HepG2 (cell line): ENCODE measurements at regions not wholly inside any gene's neighbourhood (a gene's known extent, or its start where the extent isn't known, plus 50 kb on each side); places are given as distances from the start of the nearest gene placed in this dataset.

Experiments used
- ATAC-seq: fragments of 200-7000 bp; cut with Tn5 transposase; 3 replicates; pipeline ENCODE4 v1.9.1; 2020; ENCODE audit warnings: mild to moderate bottlenecking, moderate library complexity
- BruUV-seq: library from RNA; stranded (reverse); fragments of 400-500 nt; replicated peaks from 2 replicates; lab custom pipeline; 2021; lab: Mats Ljungman, UMichigan
- CTCF ChIA-PET: fragments of 300-600 bp; formaldehyde crosslinking; extraction: SDS; loops from one replicate; lab custom pipeline; 2021; ENCODE audit warnings: low total read pairs, inconsistent platforms, low intra/inter-chr PET ratio; lab: Yijun Ruan, JAX
- POLR2A ChIA-PET: fragments of 350-600 bp; sonication (Branson Sonifier 250); formaldehyde crosslinking; loops from one replicate; lab custom pipeline; 2020; ENCODE audit warnings: antibody characterized with exemption, inconsistent platforms; lab: Yijun Ruan, JAX
- DNase-seq: peaks from one replicate; pipeline ENCODE4 v3.0.0-alpha.2; 2015; ENCODE audit warnings: low spot score
- FAIRE-seq: peaks from 3 replicates; lab custom pipeline; 2011; peaks lifted over from hg19 to GRCh38; lab: Jason Lieb, UNC
- H2AFZ ChIP-seq: one replicate; pipeline ENCODE4 v1.6.1; 2011; ENCODE audit warnings: low read length, inconsistent platforms
- H3K27ac ChIP-seq: fragments of 300-600 bp; 3 replicates; pipeline ENCODE4 v1.8.0; 2011; ENCODE audit warnings: mixed run types, mild to moderate bottlenecking, mixed read lengths, low read length, inconsistent platforms; ENCODE audit not compliant: insufficient read depth; ENCODE audit errors: extremely low read length
- H3K27me3 ChIP-seq, 2 experiments: fragments of 200-600 bp in 1 of 2; 2 replicates in 1 of 2; 3 replicates in 1 of 2; pipeline versions ENCODE4 v1.6.0 to v1.8.0; 2011; ENCODE audit warnings: low read length in 2 of 2, mild to moderate bottlenecking in 2 of 2, moderate library complexity in 2 of 2, inconsistent platforms in 1 of 2; ENCODE audit not compliant: insufficient read depth in 2 of 2, control insufficient read depth in 1 of 2
- H3K36me3 ChIP-seq, 2 experiments: fragments of 200-600 bp in 1 of 2; replicated peaks in 1 of 2; 2 replicates in 1 of 2; 3 replicates in 1 of 2; pipeline versions ENCODE4 v1.5.1 to v1.8.0; 2011; ENCODE audit warnings: low read length in 2 of 2, inconsistent platforms in 1 of 2; ENCODE audit not compliant: insufficient read depth in 2 of 2, control insufficient read depth in 1 of 2
- H3K4me1 ChIP-seq: 2 replicates; pipeline ENCODE4 v1.5.1; 2012; ENCODE audit warnings: low read length, inconsistent platforms; ENCODE audit not compliant: insufficient read depth
- H3K4me2 ChIP-seq: 2 replicates; pipeline ENCODE4 v1.6.0; 2011; ENCODE audit warnings: low read depth, low read length, inconsistent platforms
- H3K4me3 ChIP-seq, 3 experiments: fragments of 200-600 bp in 1 of 3; sonication (generic), shearing (Covaris generic) in 1 of 3; replicated peaks in 1 of 3; 2 replicates each; pipeline ENCODE4 v1.5.1; 2011 to 2016; ENCODE audit warnings: low read length in 3 of 3, inconsistent platforms in 2 of 3, low read depth in 2 of 3, mild to moderate bottlenecking in 2 of 3, control low read depth in 1 of 3, mixed read lengths in 1 of 3; ENCODE audit not compliant: insufficient read depth in 1 of 3
- H3K79me2 ChIP-seq: one replicate; pipeline ENCODE4 v1.6.1; 2011; ENCODE audit warnings: low read length, inconsistent platforms; ENCODE audit not compliant: insufficient read depth
- H3K9ac ChIP-seq: 2 replicates; pipeline ENCODE4 v1.6.0; 2011; ENCODE audit warnings: mild to moderate bottlenecking, low read depth, low read length, inconsistent platforms; ENCODE audit not compliant: insufficient read depth
- H3K9me3 ChIP-seq: 2 replicates; pipeline ENCODE4 v1.5.1; 2012; ENCODE audit warnings: mild to moderate bottlenecking, low read length
- H4K20me1 ChIP-seq: 2 replicates; pipeline ENCODE4 v1.6.0; 2011; ENCODE audit warnings: inconsistent platforms, mild to moderate bottlenecking, low read length, moderate library complexity; ENCODE audit not compliant: insufficient read depth
- ELF4 ChIP-seq: sonication (generic); formaldehyde crosslinking; IDR thresholded peaks from 2 replicates; pipeline ENCODE4 v1.5.0; 2020; ENCODE audit warnings: missing genetic modification reagents, mild to moderate bottlenecking, moderate library complexity, borderline replicate concordance
- ZNF276 ChIP-seq: sonication (generic); formaldehyde crosslinking; IDR thresholded peaks from 2 replicates; pipeline ENCODE4 v1.4.0; 2020; ENCODE audit warnings: mild to moderate bottlenecking, low read depth, missing genetic modification reagents
- ZNF768 ChIP-seq: sonication (generic); formaldehyde crosslinking; IDR thresholded peaks from 2 replicates; pipeline ENCODE4 v1.4.0; 2020; ENCODE audit warnings: missing genetic modification reagents
- WGBS: methylation state at CpG from one replicate; pipeline ENCODE4 v1.1.6; 2017; ENCODE audit warnings: low lambda C conversion rate; 5-methylcytosine and 5-hydroxymethylcytosine counted together
- in situ Hi-C: cut with HindIII; loops from 2 replicates; pipeline ENCODE4 v1.10.0; 2017; ENCODE audit warnings: low pct_unique_long_range_greater_than_20kb; ENCODE audit not compliant: extremely low pct_ligation_motif_present
- intact Hi-C: fragments of 100-400 bp; cut with micrococcal nuclease; formaldehyde crosslinking; loops from one replicate; pipeline ENCODE4 v1.10.0; 2022; ENCODE audit not compliant: unreplicated experiment
- TF ChIP-seq, protein P1 (sequence below): sonication (generic); formaldehyde crosslinking; conservative IDR thresholded peaks from 2 replicates; pipeline ENCODE4 v1.4.0; 2020; ENCODE audit warnings: mild to moderate bottlenecking, missing genetic modification reagents, moderate library complexity

GRCh38 chr3:72149645-72150300 lies 364.8 kb upstream of the PROK2 start:
- peaks cover 62% of the 10 kb centered on the region for H3K4me1 ChIP-seq

DNA sequence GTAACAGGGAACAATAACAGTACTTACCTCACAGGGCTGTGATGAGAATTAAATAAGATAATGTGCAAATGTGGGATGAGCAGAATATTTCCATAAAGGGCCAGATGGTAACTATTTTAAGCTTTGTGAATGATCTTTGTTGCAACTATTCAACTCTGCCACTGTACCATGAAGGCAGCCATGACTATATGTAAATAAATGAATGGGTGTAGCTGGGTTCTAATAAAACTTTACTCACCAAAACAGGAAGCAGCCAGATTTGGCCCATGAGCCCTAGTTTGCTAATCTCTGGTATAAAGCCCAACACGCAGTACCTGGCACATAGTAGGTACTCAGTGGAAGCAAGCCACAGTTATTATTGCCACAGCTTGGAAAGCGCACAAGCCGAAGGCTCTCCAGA lies 362.7 kb upstream of the PROK2 start:
- ATAC-seq = no peak
- TF ChIP-seq ELF4 (CRISPR knock-in tag) (no peak), ZNF276 (CRISPR knock-in tag) (no peak)
- no peak for FAIRE-seq
- in situ Hi-C loops (no loop called here), intact Hi-C loops (no loop called here)
- H3K4me1 ChIP-seq = peaks cover 66% of the 10 kb centered on the region
- H3K9ac ChIP-seq = no peak overlapping the region
- no peak for DNase-seq
- no peaks in the 10 kb centered on the region for H3K36me3 ChIP-seq
- POLR2A ChIA-PET = no interaction called here
- no peak overlapping the region for H3K27ac ChIP-seq
- no peaks in the 10 kb centered on the region for H4K20me1 ChIP-seq
- CTCF ChIA-PET = no interaction called here
- BruUV-seq = no TSS peak
- H3K27me3 ChIP-seq = no peaks in the 10 kb centered on the region; a peak in 1 of 5 replicates
- H3K9me3 ChIP-seq = no peaks in the 10 kb centered on the region
- 93% methylated on average over 2 of the region's 3 CpGs for whole genome bisulfite sequencing
- H3K79me2 ChIP-seq = no peaks in the 10 kb centered on the region
- no peak overlapping the region for H3K4me2 ChIP-seq
- H2AFZ ChIP-seq = no peak overlapping the region
- H3K4me3 ChIP-seq = no peak overlapping the region

More at GRCh38 chr3:72149645-72150300, 364.8 kb upstream of the PROK2 start:
- FAIRE-seq (no peak), DNase-seq (no peak), ATAC-seq (no peak)
- intact Hi-C loops = loop anchor here (5.0 kb wide), 1 partner anchor 668 kb away; no protein-coding TSS in a partner anchor
- in situ Hi-C loops = no loop called here
- ChIA-PET POLR2A (no interaction called here), CTCF (no interaction called here)
- Histone ChIP-seq H2AFZ (no peak overlapping the region), H4K20me1 (no peaks in the 10 kb centered on the region), H3K4me3 (no peak overlapping the region), H3K36me3 (no peaks in the 10 kb centered on the region), H3K9ac (no peak overlapping the region), H3K27me3 (no peaks in the 10 kb centered on the region; a peak in 1 of 5 replicates), H3K79me2 (no peaks in the 10 kb centered on the region), H3K27ac (no peak overlapping the region), H3K4me2 (no peak overlapping the region), H3K9me3 (no peaks in the 10 kb centered on the region)
- 95% methylated on average over 8 of the region's 8 CpGs for WGBS
- peak; percentile 54; the same call in 1 of the 2 replicates for TF ChIP-seq ZNF768 (CRISPR knock-in tag)
- TF ChIP-seq, protein P1, sequence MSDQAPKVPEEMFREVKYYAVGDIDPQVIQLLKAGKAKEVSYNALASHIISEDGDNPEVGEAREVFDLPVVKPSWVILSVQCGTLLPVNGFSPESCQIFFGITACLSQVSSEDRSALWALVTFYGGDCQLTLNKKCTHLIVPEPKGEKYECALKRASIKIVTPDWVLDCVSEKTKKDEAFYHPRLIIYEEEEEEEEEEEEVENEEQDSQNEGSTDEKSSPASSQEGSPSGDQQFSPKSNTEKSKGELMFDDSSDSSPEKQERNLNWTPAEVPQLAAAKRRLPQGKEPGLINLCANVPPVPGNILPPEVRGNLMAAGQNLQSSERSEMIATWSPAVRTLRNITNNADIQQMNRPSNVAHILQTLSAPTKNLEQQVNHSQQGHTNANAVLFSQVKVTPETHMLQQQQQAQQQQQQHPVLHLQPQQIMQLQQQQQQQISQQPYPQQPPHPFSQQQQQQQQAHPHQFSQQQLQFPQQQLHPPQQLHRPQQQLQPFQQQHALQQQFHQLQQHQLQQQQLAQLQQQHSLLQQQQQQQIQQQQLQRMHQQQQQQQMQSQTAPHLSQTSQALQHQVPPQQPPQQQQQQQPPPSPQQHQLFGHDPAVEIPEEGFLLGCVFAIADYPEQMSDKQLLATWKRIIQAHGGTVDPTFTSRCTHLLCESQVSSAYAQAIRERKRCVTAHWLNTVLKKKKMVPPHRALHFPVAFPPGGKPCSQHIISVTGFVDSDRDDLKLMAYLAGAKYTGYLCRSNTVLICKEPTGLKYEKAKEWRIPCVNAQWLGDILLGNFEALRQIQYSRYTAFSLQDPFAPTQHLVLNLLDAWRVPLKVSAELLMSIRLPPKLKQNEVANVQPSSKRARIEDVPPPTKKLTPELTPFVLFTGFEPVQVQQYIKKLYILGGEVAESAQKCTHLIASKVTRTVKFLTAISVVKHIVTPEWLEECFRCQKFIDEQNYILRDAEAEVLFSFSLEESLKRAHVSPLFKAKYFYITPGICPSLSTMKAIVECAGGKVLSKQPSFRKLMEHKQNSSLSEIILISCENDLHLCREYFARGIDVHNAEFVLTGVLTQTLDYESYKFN (CRISPR knock-in tag) = no peak
- no TSS peak for BruUV-seq
